ENCODE measurements at regions not wholly inside any gene's neighbourhood (a gene's known extent, or its start where the extent isn't known, plus 50 kb on each side); places are given as distances from the start of the nearest gene placed in this dataset.
"Not testable (repeated sequence)": the region's sequence is repeated elsewhere in the genome, so short reads cannot be mapped to it uniquely, and the experiment has no call there.

DNA sequence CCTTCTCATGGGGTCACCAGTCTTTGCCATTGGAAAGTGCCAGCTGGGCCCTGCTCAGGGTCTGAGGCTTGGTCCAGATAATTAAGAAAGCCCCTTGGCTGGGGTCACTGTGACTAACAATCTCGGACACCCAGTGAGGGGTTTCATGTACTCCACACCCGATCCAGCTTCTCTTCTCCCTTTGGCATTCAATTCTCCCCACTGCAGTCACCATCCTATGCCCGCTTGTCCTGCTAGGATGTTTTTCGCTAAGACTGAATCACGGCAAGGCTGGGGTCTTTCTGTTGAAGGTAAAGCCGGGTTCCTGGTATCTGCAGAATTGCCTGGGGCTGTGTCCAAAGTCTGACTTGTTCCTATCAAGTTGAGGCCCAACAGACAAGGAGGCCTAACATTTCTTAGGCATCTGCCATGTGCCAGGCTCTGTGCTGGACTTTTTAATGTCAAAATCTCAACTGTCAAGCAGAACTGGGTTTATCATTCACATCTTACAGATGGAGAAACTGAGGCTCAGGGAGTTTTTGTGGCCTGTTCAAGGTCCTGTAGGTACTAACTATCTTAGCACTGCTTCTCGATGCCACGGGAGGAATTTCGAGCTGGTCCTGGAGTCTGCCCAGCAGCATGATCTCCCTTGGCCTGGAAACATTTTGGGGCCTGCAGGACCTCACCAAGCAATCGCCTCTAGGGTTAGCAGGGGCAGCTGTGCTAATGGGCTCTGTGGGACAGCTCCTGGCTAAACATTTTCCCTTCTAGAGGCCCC is 142.0 kb upstream of the ALDH1B1 start:
- Histone ChIP-seq H3K27me3 (replicated peaks; ENCODE audit: control insufficient read depth, insufficient read depth, low read length, poor library complexity, severe bottlenecking) (no peaks in the 10 kb centered on the region), H3K4me1 (ENCODE audit: control insufficient read depth, insufficient read depth, low read length, poor library complexity, severe bottlenecking) (no peaks in the 10 kb centered on the region), H3K9me3 (ENCODE audit: control insufficient read depth, low read length) (no peaks in the 10 kb centered on the region), H3K27ac (ENCODE audit: insufficient read depth, low read length, poor library complexity, severe bottlenecking) (no peak overlapping the region), H3K4me3 (ENCODE audit: insufficient read depth, low read depth, low read length, poor library complexity, severe bottlenecking) (no peak overlapping the region), H3K36me3 (ENCODE audit: control insufficient read depth, insufficient read depth, low read length) (no peaks in the 10 kb centered on the region)
- no peak for DNase-seq

DNA sequence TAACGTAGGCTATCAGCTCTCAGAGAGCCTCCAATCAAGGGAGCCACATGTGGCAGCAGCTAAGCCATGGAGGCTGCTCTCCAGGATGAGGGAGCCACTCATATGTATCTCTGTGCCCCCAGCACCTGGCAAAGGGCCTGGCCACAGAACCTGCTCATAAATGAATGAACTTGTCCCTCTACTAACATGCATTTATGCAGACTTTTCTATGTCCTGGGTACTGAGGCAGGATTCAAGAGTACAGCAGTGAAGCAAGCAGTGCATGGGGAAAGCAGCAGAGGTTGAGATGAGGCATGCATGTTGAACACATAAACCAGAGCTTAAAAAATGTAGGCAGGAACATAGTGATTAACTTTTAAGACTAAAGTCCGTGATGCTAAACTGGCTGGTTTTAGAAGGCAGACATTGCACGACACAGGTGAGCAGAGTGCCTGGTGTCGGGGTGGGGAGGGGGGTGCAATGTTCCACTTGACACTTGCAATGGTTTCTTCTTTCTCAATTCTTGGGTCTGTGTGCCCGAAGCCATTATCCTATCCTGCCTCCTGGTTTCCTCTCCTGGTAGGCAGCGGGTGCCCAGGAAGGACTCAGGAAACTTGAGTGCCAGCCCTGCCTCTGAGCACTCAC is 142.8 kb upstream of the ALDH1B1 start:
- no peaks in the 10 kb centered on the region for H3K27me3 ChIP-seq (replicated peaks; ENCODE audit: control insufficient read depth, insufficient read depth, low read length, poor library complexity, severe bottlenecking)
- no peak overlapping the region for H3K4me3 ChIP-seq (ENCODE audit: insufficient read depth, low read depth, low read length, poor library complexity, severe bottlenecking)
- H3K9me3 ChIP-seq (ENCODE audit: control insufficient read depth, low read length), result no peaks in the 10 kb centered on the region
- no peak for DNase-seq
- no peaks in the 10 kb centered on the region for H3K4me1 ChIP-seq (ENCODE audit: control insufficient read depth, insufficient read depth, low read length, poor library complexity, severe bottlenecking)
- H3K36me3 ChIP-seq (ENCODE audit: control insufficient read depth, insufficient read depth, low read length), result no peaks in the 10 kb centered on the region
- no peak overlapping the region for H3K27ac ChIP-seq (ENCODE audit: insufficient read depth, low read length, poor library complexity, severe bottlenecking)

GRCh38 chr9:38249049-38249448 is 143.5 kb upstream of the ALDH1B1 start:
- Histone ChIP-seq H3K9me3 (ENCODE audit: control insufficient read depth, low read length) (no peaks in the 10 kb centered on the region), H3K27me3 (replicated peaks; ENCODE audit: control insufficient read depth, insufficient read depth, low read length, poor library complexity, severe bottlenecking) (no peaks in the 10 kb centered on the region), H3K4me3 (ENCODE audit: insufficient read depth, low read depth, low read length, poor library complexity, severe bottlenecking) (no peak overlapping the region), H3K4me1 (ENCODE audit: control insufficient read depth, insufficient read depth, low read length, poor library complexity, severe bottlenecking) (no peaks in the 10 kb centered on the region), H3K27ac (ENCODE audit: insufficient read depth, low read length, poor library complexity, severe bottlenecking) (no peak overlapping the region), H3K36me3 (ENCODE audit: control insufficient read depth, insufficient read depth, low read length) (no peaks in the 10 kb centered on the region)
- DNase-seq, result no peak

GRCh38 chr9:38246833-38247232 is 145.7 kb upstream of the ALDH1B1 start:
- no peaks in the 10 kb centered on the region for H3K36me3 ChIP-seq (ENCODE audit: control insufficient read depth, insufficient read depth, low read length)
- H3K4me3 ChIP-seq (ENCODE audit: insufficient read depth, low read depth, low read length, poor library complexity, severe bottlenecking), result no peak overlapping the region
- H3K27me3 ChIP-seq (replicated peaks; ENCODE audit: control insufficient read depth, insufficient read depth, low read length, poor library complexity, severe bottlenecking), result no peaks in the 10 kb centered on the region
- H3K9me3 ChIP-seq (ENCODE audit: control insufficient read depth, low read length), result no peaks in the 10 kb centered on the region
- DNase-seq, result no peak
- H3K27ac ChIP-seq (ENCODE audit: insufficient read depth, low read length, poor library complexity, severe bottlenecking), result no peak overlapping the region
- H3K4me1 ChIP-seq (ENCODE audit: control insufficient read depth, insufficient read depth, low read length, poor library complexity, severe bottlenecking), result no peaks in the 10 kb centered on the region

DNA sequence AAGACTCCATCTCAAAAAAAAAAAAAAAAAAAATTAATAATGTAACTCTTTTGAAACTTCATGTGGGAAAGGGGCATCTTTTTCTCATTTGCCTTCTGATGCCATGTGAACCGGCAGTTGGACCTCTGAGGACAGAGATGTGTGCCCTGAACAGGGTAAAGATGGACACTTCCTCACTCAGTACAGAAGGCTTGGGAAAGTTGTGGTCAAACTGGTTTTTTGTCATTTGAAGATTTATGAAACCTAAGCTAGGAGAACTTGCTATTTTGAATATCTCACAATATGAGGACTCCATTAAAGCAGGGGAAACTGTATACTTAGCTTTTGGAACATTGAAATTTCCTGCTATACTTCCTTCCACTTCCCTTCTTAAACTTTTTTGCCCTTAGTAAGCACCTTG is 147.5 kb upstream of the ALDH1B1 start:
- no peaks in the 10 kb centered on the region for H3K4me1 ChIP-seq (ENCODE audit: control insufficient read depth, insufficient read depth, low read length, poor library complexity, severe bottlenecking)
- H3K36me3 ChIP-seq (ENCODE audit: control insufficient read depth, insufficient read depth, low read length), result no peaks in the 10 kb centered on the region
- H3K9me3 ChIP-seq (ENCODE audit: control insufficient read depth, low read length), result no peaks in the 10 kb centered on the region
- H3K4me3 ChIP-seq (ENCODE audit: insufficient read depth, low read depth, low read length, poor library complexity, severe bottlenecking), result no peak overlapping the region
- no peak overlapping the region for H3K27ac ChIP-seq (ENCODE audit: insufficient read depth, low read length, poor library complexity, severe bottlenecking)
- no peaks in the 10 kb centered on the region for H3K27me3 ChIP-seq (replicated peaks; ENCODE audit: control insufficient read depth, insufficient read depth, low read length, poor library complexity, severe bottlenecking)
- DNase-seq, result no peak

DNA sequence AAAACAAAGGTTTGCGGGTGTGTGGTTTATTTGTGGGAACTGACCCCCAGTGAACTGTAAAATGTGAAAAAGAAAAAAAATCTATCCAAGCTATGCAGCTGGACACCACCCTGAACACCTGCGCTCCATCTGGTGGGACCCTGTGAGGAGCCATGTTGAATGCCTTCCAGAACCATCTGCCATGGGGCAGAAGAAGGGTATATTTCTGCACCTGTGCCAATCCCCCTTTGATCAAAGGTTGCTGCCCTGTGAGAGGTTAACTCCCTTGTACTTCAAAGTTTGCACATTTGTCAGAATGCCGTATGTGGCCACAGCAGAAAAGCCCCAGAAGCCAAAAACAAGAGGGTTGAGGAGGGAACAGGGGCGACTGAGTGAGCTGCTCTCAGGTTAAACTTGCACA is 148.5 kb upstream of the ALDH1B1 start:
- Histone ChIP-seq H3K4me3 (ENCODE audit: insufficient read depth, low read depth, low read length, poor library complexity, severe bottlenecking) (no peak overlapping the region), H3K4me1 (ENCODE audit: control insufficient read depth, insufficient read depth, low read length, poor library complexity, severe bottlenecking) (no peaks in the 10 kb centered on the region), H3K36me3 (ENCODE audit: control insufficient read depth, insufficient read depth, low read length) (no peaks in the 10 kb centered on the region), H3K27ac (ENCODE audit: insufficient read depth, low read length, poor library complexity, severe bottlenecking) (no peak overlapping the region), H3K9me3 (ENCODE audit: control insufficient read depth, low read length) (no peaks in the 10 kb centered on the region), H3K27me3 (replicated peaks; ENCODE audit: control insufficient read depth, insufficient read depth, low read length, poor library complexity, severe bottlenecking) (no peaks in the 10 kb centered on the region)
- DNase-seq, result no peak

DNA sequence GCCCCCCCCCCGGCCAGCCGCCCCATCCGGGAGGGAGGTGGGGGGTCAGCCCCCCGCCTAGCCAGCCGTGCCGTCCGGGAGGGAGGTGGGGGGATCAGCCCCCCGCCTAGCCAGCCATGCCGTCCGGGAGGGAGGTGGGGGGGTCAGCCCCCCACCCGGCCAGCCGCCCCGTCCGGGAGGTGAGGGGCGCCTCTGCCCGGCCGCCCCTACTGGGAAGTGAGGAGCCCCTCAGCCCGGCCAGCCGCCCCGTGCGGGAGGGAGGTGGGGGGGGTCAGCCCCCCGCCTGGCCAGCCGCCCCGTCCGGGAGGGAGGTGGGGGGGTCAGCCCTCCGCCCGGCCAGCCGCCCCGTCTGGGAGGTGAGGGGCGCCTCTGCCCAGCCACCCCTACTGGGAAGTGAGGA is 150.4 kb upstream of the ALDH1B1 start:
- not testable (repeated sequence) for H3K9me3 ChIP-seq (ENCODE audit: control insufficient read depth, low read length); H3K4me1 ChIP-seq (ENCODE audit: control insufficient read depth, insufficient read depth, low read length, poor library complexity, severe bottlenecking); DNase-seq; H3K36me3 ChIP-seq (ENCODE audit: control insufficient read depth, insufficient read depth, low read length); H3K4me3 ChIP-seq (ENCODE audit: insufficient read depth, low read depth, low read length, poor library complexity, severe bottlenecking); H3K27me3 ChIP-seq (replicated peaks; ENCODE audit: control insufficient read depth, insufficient read depth, low read length, poor library complexity, severe bottlenecking); H3K27ac ChIP-seq (ENCODE audit: insufficient read depth, low read length, poor library complexity, severe bottlenecking)

GRCh38 chr9:38240051-38240450 is 152.5 kb upstream of the ALDH1B1 start:
- Histone ChIP-seq H3K36me3 (ENCODE audit: control insufficient read depth, insufficient read depth, low read length) (no peaks in the 10 kb centered on the region), H3K4me1 (ENCODE audit: control insufficient read depth, insufficient read depth, low read length, poor library complexity, severe bottlenecking) (no peaks in the 10 kb centered on the region), H3K27ac (ENCODE audit: insufficient read depth, low read length, poor library complexity, severe bottlenecking) (no peak overlapping the region), H3K27me3 (replicated peaks; ENCODE audit: control insufficient read depth, insufficient read depth, low read length, poor library complexity, severe bottlenecking) (no peaks in the 10 kb centered on the region), H3K4me3 (ENCODE audit: insufficient read depth, low read depth, low read length, poor library complexity, severe bottlenecking) (no peak overlapping the region), H3K9me3 (ENCODE audit: control insufficient read depth, low read length) (no peaks in the 10 kb centered on the region)
- DNase-seq, result no peak

DNA sequence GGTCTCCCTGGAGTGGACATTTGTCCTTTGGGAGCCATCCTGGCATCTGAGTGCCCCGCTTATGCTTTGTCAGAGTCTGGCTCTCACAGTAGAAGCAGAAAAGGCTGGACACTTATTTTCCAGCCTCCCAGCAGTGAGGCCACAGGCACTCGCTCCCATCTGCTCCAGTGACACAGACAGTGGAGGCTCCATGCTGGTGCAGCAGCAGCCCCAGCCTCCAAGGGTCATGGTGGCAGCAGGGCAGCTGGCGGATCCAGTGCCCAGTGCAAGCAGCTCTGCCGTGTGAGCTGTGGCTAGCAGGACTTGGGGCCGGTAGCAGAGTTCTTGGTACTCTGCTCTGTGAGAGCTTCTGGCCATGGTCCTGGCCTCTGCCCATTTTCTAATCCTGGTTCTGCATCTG is 157.3 kb upstream of the ALDH1B1 start:
- Histone ChIP-seq H3K36me3 (ENCODE audit: control insufficient read depth, insufficient read depth, low read length) (no peaks in the 10 kb centered on the region), H3K4me3 (ENCODE audit: insufficient read depth, low read depth, low read length, poor library complexity, severe bottlenecking) (no peak overlapping the region), H3K27ac (ENCODE audit: insufficient read depth, low read length, poor library complexity, severe bottlenecking) (no peak overlapping the region), H3K9me3 (ENCODE audit: control insufficient read depth, low read length) (no peaks in the 10 kb centered on the region), H3K27me3 (replicated peaks; ENCODE audit: control insufficient read depth, insufficient read depth, low read length, poor library complexity, severe bottlenecking) (peaks cover 2% of the 10 kb centered on the region), H3K4me1 (ENCODE audit: control insufficient read depth, insufficient read depth, low read length, poor library complexity, severe bottlenecking) (no peaks in the 10 kb centered on the region)
- no peak for DNase-seq

DNA sequence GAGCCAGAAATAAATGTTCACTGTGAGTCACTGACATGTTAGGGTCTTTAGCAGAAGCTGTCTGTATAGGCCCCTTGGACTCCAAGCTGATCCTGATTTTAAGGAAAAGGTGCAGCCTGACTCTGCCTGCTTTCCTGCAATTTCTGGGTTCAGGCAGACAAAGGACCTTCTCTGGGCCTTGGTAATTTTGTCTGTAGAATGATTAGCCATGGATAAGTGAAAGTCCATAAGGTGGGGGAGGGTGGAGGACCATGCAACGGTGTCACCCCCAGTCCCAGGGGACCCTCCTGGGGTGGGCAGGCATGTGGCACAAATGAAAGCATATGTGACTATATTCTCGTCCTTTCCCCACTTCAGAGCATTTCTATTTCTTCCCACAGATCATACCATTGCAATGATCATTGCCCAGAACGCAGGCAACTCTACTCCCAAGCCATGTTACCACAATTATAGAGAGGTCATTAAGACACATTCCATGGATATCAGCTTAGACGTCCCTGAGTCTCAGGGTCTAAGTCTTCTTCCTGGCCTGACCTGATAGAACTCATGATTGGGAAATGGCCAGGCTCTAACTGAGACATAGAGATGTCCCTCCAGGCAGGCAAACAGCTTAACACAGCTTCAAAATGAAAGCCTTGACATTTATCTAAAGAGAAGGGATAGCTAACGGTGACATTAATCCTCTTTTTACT is 157.9 kb upstream of the ALDH1B1 start:
- H3K27me3 ChIP-seq (replicated peaks; ENCODE audit: control insufficient read depth, insufficient read depth, low read length, poor library complexity, severe bottlenecking), result peaks cover 2% of the 10 kb centered on the region
- DNase-seq, result no peak
- no peak overlapping the region for H3K27ac ChIP-seq (ENCODE audit: insufficient read depth, low read length, poor library complexity, severe bottlenecking)
- H3K9me3 ChIP-seq (ENCODE audit: control insufficient read depth, low read length), result no peaks in the 10 kb centered on the region
- H3K4me1 ChIP-seq (ENCODE audit: control insufficient read depth, insufficient read depth, low read length, poor library complexity, severe bottlenecking), result no peaks in the 10 kb centered on the region
- no peaks in the 10 kb centered on the region for H3K36me3 ChIP-seq (ENCODE audit: control insufficient read depth, insufficient read depth, low read length)
- no peak overlapping the region for H3K4me3 ChIP-seq (ENCODE audit: insufficient read depth, low read depth, low read length, poor library complexity, severe bottlenecking)
